ENCODE measurements at regions not wholly inside any gene's neighbourhood (a gene's known extent, or its start where the extent isn't known, plus 50 kb on each side); places are given as distances from the start of the nearest gene placed in this dataset.
A peak's percentile ranks its signal among the peaks of the same experiment; 100 is the strongest.

- ChIA-PET CTCF (interaction anchor here (0.9 to 1.2 kb wide), 2 partner anchors 23 to 114 kb away, joined by 3 read pairs; no protein-coding TSS in a partner anchor), POLR2A (interaction anchor here (0.5 kb wide), 1 partner anchor 10 kb away, joined by 3 read pairs; no protein-coding TSS in a partner anchor), SMC1A (ENCODE audit: uncharacterized antibody, unreplicated experiment) (interaction anchor here (0.6 to 2.8 kb wide), 11 partner anchors 8 to 578 kb away, joined by 3 to 11 read pairs (median 4); no protein-coding TSS in a partner anchor), RAD21 (ENCODE audit: unreplicated experiment) (interaction anchor here (0.8 to 2.1 kb wide), 9 partner anchors 13 to 276 kb away, joined by 3 to 11 read pairs (median 4); partner anchors contain the start of gene AHR)
- DNase-seq (ENCODE audit: low read depth, low spot score) (no peak), FAIRE-seq (no peak), ATAC-seq (peak; percentile 83)
- in situ Hi-C loops (cut with MboI) = no loop called here
- no peaks in the 10 kb centered on the region for H3K36me3 ChIP-seq (ENCODE audit: control insufficient read depth in 2 of 2, insufficient read depth in 2 of 2, low read length in 1 of 2)
- 11% methylated on average over 3 of the region's 3 CpGs for WGBS (ENCODE audit: insufficient coverage, insufficient replicate concordance, low lambda C conversion rate, missing lambda C conversion rate)
- peak overlapping the region; percentile 52; the same call in 1 of the 2 replicates for H3K27ac ChIP-seq (ENCODE audit: control insufficient read depth, insufficient read depth)
- BruUV-seq (replicated peaks) = no TSS peak
- H3K9me3 ChIP-seq (replicated peaks; ENCODE audit: control insufficient read depth, insufficient read depth, low read length) = no peaks in the 10 kb centered on the region
- H3K4me1 ChIP-seq (ENCODE audit: control insufficient read depth, insufficient read depth, low read length) = peaks cover 28% of the 10 kb centered on the region
- H3K27me3 ChIP-seq (replicated peaks in 1 of 2; ENCODE audit: control insufficient read depth in 2 of 2, insufficient read depth in 2 of 2, low read length in 1 of 2) = no peaks in the 10 kb centered on the region
- H2AFZ ChIP-seq (ENCODE audit: control insufficient read depth, low read depth, low read length) = peak overlapping the region; percentile 48
- peak overlapping the region; percentile 77 for H3K4me2 ChIP-seq (ENCODE audit: control insufficient read depth, insufficient read depth)
- intact Hi-C loops (cut with micrococcal nuclease; ENCODE audit: unreplicated experiment) = no loop called here
- H4K20me1 ChIP-seq (ENCODE audit: control insufficient read depth, insufficient read depth) = no peaks in the 10 kb centered on the region
- H3K4me3 ChIP-seq = no peak overlapping the region
- no peaks in the 10 kb centered on the region for H3K79me2 ChIP-seq (ENCODE audit: control insufficient read depth, insufficient read depth, low read length)
- peak overlapping the region; percentile 17; the same call in 1 of the 2 replicates for H3K9ac ChIP-seq (ENCODE audit: control insufficient read depth, insufficient read depth, low read length)
- TF ChIP-seq ATF7 (IDR thresholded peaks at IDR 0.05; ENCODE audit: low read depth) = peak; percentile 69
- TF ChIP-seq BRCA1 (IDR thresholded peaks at IDR 0.05; ENCODE audit: low read depth, low read length) = no peak
- peak; percentile 4 for TF ChIP-seq RELA (IDR thresholded peaks at IDR 0.05; ENCODE audit: borderline replicate concordance, partially characterized antibody)
- TF ChIP-seq HDGF (IDR thresholded peaks at IDR 0.05) = no peak
- TF ChIP-seq PAX5 (IDR thresholded peaks at IDR 0.05; ENCODE audit: borderline replicate concordance, low read depth, low read length) = no peak
- peak in 1 of 2 experiments; percentile 24; a peak in 2 of 4 replicates for TF ChIP-seq BHLHE40 (IDR thresholded peaks at IDR 0.05; ENCODE audit: borderline replicate concordance in 1 of 2, low read depth in 2 of 2, low read length in 1 of 2)
- TF ChIP-seq MYB (IDR thresholded peaks at IDR 0.05; ENCODE audit: borderline replicate concordance, low read depth, low read length) = no peak
- TF ChIP-seq CEBPB (IDR thresholded peaks at IDR 0.05; ENCODE audit: borderline replicate concordance in 1 of 2, low read depth in 2 of 2, low read length in 2 of 2) = 0 out of 4 replicates have a peak, but pooled peaks of 1 of the 2 experiments have one; percentile 82
- TF ChIP-seq TCF12 (IDR thresholded peaks at IDR 0.05; ENCODE audit: low read depth, low read length) = no peak
- no peak for TF ChIP-seq NFYA (IDR thresholded peaks at IDR 0.05; ENCODE audit: borderline replicate concordance, low read depth, low read length)
- peak; percentile 83 for TF ChIP-seq JUNB (IDR thresholded peaks at IDR 0.05)
- no peak for TF ChIP-seq ESRRA (IDR thresholded peaks at IDR 0.05; ENCODE audit: low read length)
- TF ChIP-seq NR2F1 (conservative IDR thresholded peaks at IDR 0.05) = no peak
- TF ChIP-seq MYC (IDR thresholded peaks at IDR 0.05; ENCODE audit: insufficient read depth, insufficient read length, insufficient replicate concordance, low read length, severe bottlenecking) = no peak
- TF ChIP-seq FOXM1 (IDR thresholded peaks at IDR 0.05; ENCODE audit: low read depth, low read length) = peak; percentile 95
- TF ChIP-seq KDM1A (IDR thresholded peaks at IDR 0.05; ENCODE audit: borderline replicate concordance) = no peak
- no peak for TF ChIP-seq GATAD2B (conservative IDR thresholded peaks at IDR 0.05; ENCODE audit: low read depth)
- TF ChIP-seq E2F4 (IDR thresholded peaks at IDR 0.05; ENCODE audit: low read depth, low read length) = no peak
- peak in 1 of 2 experiments; percentile 69; a peak in 1 of 4 replicates for TF ChIP-seq EP300 (IDR thresholded peaks at IDR 0.05; ENCODE audit: borderline replicate concordance in 1 of 2, control insufficient read depth in 1 of 2, low read depth in 2 of 2, low read length in 2 of 2)
- TF ChIP-seq CREM (IDR thresholded peaks at IDR 0.05; ENCODE audit: low read depth) = peak; percentile 56; the same call in 1 of the 2 replicates
- TF ChIP-seq CBX5 (IDR thresholded peaks at IDR 0.05; ENCODE audit: low read depth) = 0 out of 2 replicates have a peak, but pooled peaks have one; percentile 67
- peak; percentile 49; the same call in 1 of the 2 replicates for TF ChIP-seq RELB (IDR thresholded peaks at IDR 0.05; ENCODE audit: low read depth)
These were observed 171.8 kb upstream of the AHR start for GRCh38 chr7:17126413-17127268.
